Activated CD4-positive, alpha-beta memory T cell treated with anti-CD3 and anti-CD28 coated beads, Interleukin-2, amount 10 ng/mL, durations not matched to agents 7 days and 5 days (primary cell): ENCODE measurements at regions not wholly inside any gene's neighbourhood (a gene's known extent, or its start where the extent isn't known, plus 50 kb on each side); places are given as distances from the start of the nearest gene placed in this dataset.

ENCODE experiments used
- CTCF ChIA-PET: fragments of 350-600 bp; sonication (Branson Sonifier 250); formaldehyde crosslinking; loops from one replicate; lab custom pipeline; 2021; ENCODE audit warnings: antibody characterized with exemption, inconsistent platforms; lab: Charles Lee
- POLR2A ChIA-PET: fragments of 350-600 bp; sonication (Branson Sonifier 250); formaldehyde crosslinking; loops from one replicate; lab custom pipeline; 2021; ENCODE audit warnings: antibody characterized with exemption; lab: Charles Lee
- DNase-seq: peaks from one replicate; pipeline ENCODE4 v3.0.0-alpha.2; 2020
- H3K27ac Mint-ChIP-seq: one replicate; pipeline ENCODE4 v1.8.0; 2021; ENCODE audit warnings: mild to moderate bottlenecking, mixed read lengths
- H3K27me3 Mint-ChIP-seq: one replicate; pipeline ENCODE4 v1.8.0; 2021; ENCODE audit warnings: mixed read lengths
- H3K36me3 Mint-ChIP-seq: one replicate; pipeline ENCODE4 v1.8.0; 2021; ENCODE audit warnings: low read depth, mixed read lengths
- H3K4me1 Mint-ChIP-seq: one replicate; pipeline ENCODE4 v1.8.0; 2021; ENCODE audit warnings: mixed read lengths
- H3K4me3 Mint-ChIP-seq: one replicate; pipeline ENCODE4 v1.8.0; 2021; ENCODE audit warnings: mild to moderate bottlenecking, mixed read lengths
- H3K9me3 Mint-ChIP-seq: one replicate; pipeline ENCODE4 v1.8.0; 2021; ENCODE audit warnings: mixed read lengths

GRCh38 chr3:126275620-126275904, 81.6 kb downstream of the KLF15 start:
- POLR2A ChIA-PET, result no interaction called here
- CTCF ChIA-PET, result interaction anchor here (0.6 kb wide), 1 partner anchor 24 kb away, joined by 3 read pairs; no protein-coding TSS in a partner anchor
- H3K27ac Mint-ChIP-seq, result no peak overlapping the region
- H3K27me3 Mint-ChIP-seq, result peaks cover 10% of the 10 kb centered on the region
- DNase-seq, result no peak
- H3K9me3 Mint-ChIP-seq, result no peaks in the 10 kb centered on the region
- H3K4me1 Mint-ChIP-seq, result no peaks in the 10 kb centered on the region
- no peaks in the 10 kb centered on the region for H3K36me3 Mint-ChIP-seq
- no peak overlapping the region for H3K4me3 Mint-ChIP-seq

GRCh38 chr3:126274735-126275619, 82.2 kb downstream of the KLF15 start:
- no peaks in the 10 kb centered on the region for H3K4me1 Mint-ChIP-seq
- CTCF ChIA-PET, result interaction anchor here (0.6 kb wide), 1 partner anchor 24 kb away, joined by 3 read pairs; no protein-coding TSS in a partner anchor

GRCh38 chr3:126270145-126270811, 86.9 kb downstream of the KLF15 start:
- Mint-ChIP-seq H3K27me3 (peaks cover 21% of the 10 kb centered on the region), H3K27ac (no peak overlapping the region), H3K4me1 (no peaks in the 10 kb centered on the region), H3K9me3 (no peaks in the 10 kb centered on the region), H3K4me3 (no peak overlapping the region), H3K36me3 (no peaks in the 10 kb centered on the region)
- CTCF ChIA-PET, result interaction anchor here (0.6 kb wide), 1 partner anchor 1704 kb away, joined by 3 read pairs; no protein-coding TSS in a partner anchor
- DNase-seq, result no peak
- POLR2A ChIA-PET, result no interaction called here

More at GRCh38 chr3:126274735-126275619, 82.2 kb downstream of the KLF15 start:
- no peak for DNase-seq
- Mint-ChIP-seq H3K27me3 (peaks cover 10% of the 10 kb centered on the region), H3K4me3 (no peak overlapping the region), H3K9me3 (no peaks in the 10 kb centered on the region), H3K36me3 (no peaks in the 10 kb centered on the region), H3K27ac (no peak overlapping the region)
- POLR2A ChIA-PET, result no interaction called here

- H3K36me3 Mint-ChIP-seq, result no peaks in the 10 kb centered on the region
- H3K9me3 Mint-ChIP-seq, result no peaks in the 10 kb centered on the region
- no peak overlapping the region for H3K27ac Mint-ChIP-seq
- H3K27me3 Mint-ChIP-seq, result peaks cover 24% of the 10 kb centered on the region
- no peak for DNase-seq
- H3K4me3 Mint-ChIP-seq, result no peak overlapping the region
- no peaks in the 10 kb centered on the region for H3K4me1 Mint-ChIP-seq
- CTCF ChIA-PET, result no interaction called here
- POLR2A ChIA-PET, result no interaction called here
These were observed 87.9 kb downstream of the KLF15 start for GRCh38 chr3:126269354-126269753.

GRCh38 chr3:126268866-126269265, 88.3 kb downstream of the KLF15 start:
- Mint-ChIP-seq H3K9me3 (no peaks in the 10 kb centered on the region), H3K4me3 (no peak overlapping the region), H3K36me3 (no peaks in the 10 kb centered on the region), H3K4me1 (no peaks in the 10 kb centered on the region), H3K27me3 (peaks cover 21% of the 10 kb centered on the region), H3K27ac (no peak overlapping the region)
- CTCF ChIA-PET, result no interaction called here
- DNase-seq, result no peak
- POLR2A ChIA-PET, result no interaction called here

- H3K36me3 Mint-ChIP-seq, result no peaks in the 10 kb centered on the region
These were observed 87.7 kb upstream of the ALDH1L1 start for GRCh38 chr3:126267976-126268615.

GRCh38 chr3:126267169-126267975, 87.0 kb upstream of the ALDH1L1 start:
- Mint-ChIP-seq H3K36me3 (no peaks in the 10 kb centered on the region), H3K27ac (no peak overlapping the region), H3K9me3 (no peaks in the 10 kb centered on the region), H3K4me3 (no peak overlapping the region), H3K4me1 (no peaks in the 10 kb centered on the region), H3K27me3 (peaks cover 21% of the 10 kb centered on the region)
- ChIA-PET POLR2A (no interaction called here), CTCF (no interaction called here)
- DNase-seq, result no peak

More at GRCh38 chr3:126267976-126268615, 87.7 kb upstream of the ALDH1L1 start:
- DNase-seq, result no peak
- Mint-ChIP-seq H3K4me3 (no peak overlapping the region), H3K27me3 (peaks cover 21% of the 10 kb centered on the region), H3K27ac (no peak overlapping the region), H3K9me3 (no peaks in the 10 kb centered on the region), H3K4me1 (no peaks in the 10 kb centered on the region)
- POLR2A ChIA-PET, result no interaction called here
- CTCF ChIA-PET, result no interaction called here

- POLR2A ChIA-PET, result no interaction called here
- CTCF ChIA-PET, result no interaction called here
- H3K4me1 Mint-ChIP-seq, result no peaks in the 10 kb centered on the region
- no peak overlapping the region for H3K27ac Mint-ChIP-seq
- no peak for DNase-seq
- no peaks in the 10 kb centered on the region for H3K9me3 Mint-ChIP-seq
- peaks cover 21% of the 10 kb centered on the region for H3K27me3 Mint-ChIP-seq
- no peak overlapping the region for H3K4me3 Mint-ChIP-seq
- no peaks in the 10 kb centered on the region for H3K36me3 Mint-ChIP-seq
These were observed 86.4 kb upstream of the ALDH1L1 start for GRCh38 chr3:126266850-126267168.

- no peaks in the 10 kb centered on the region for H3K9me3 Mint-ChIP-seq
- ChIA-PET CTCF (no interaction called here), POLR2A (no interaction called here)
- no peak overlapping the region for H3K4me3 Mint-ChIP-seq
- no peak overlapping the region for H3K27ac Mint-ChIP-seq
- no peaks in the 10 kb centered on the region for H3K36me3 Mint-ChIP-seq
- H3K27me3 Mint-ChIP-seq, result peaks cover 20% of the 10 kb centered on the region
- no peaks in the 10 kb centered on the region for H3K4me1 Mint-ChIP-seq
- no peak for DNase-seq
These were observed 86.0 kb upstream of the ALDH1L1 start for GRCh38 chr3:126266291-126266840.

- Mint-ChIP-seq H3K4me3 (no peak overlapping the region), H3K9me3 (no peaks in the 10 kb centered on the region), H3K27ac (no peak overlapping the region), H3K36me3 (no peaks in the 10 kb centered on the region), H3K27me3 (peaks cover 18% of the 10 kb centered on the region), H3K4me1 (no peaks in the 10 kb centered on the region)
- POLR2A ChIA-PET, result no interaction called here
- no peak for DNase-seq
- CTCF ChIA-PET, result no interaction called here
These were observed 84.6 kb upstream of the ALDH1L1 start for GRCh38 chr3:126264952-126265351.

- Mint-ChIP-seq H3K27ac (no peak overlapping the region), H3K36me3 (no peaks in the 10 kb centered on the region), H3K9me3 (no peaks in the 10 kb centered on the region), H3K27me3 (peaks cover 17% of the 10 kb centered on the region), H3K4me3 (no peak overlapping the region), H3K4me1 (no peaks in the 10 kb centered on the region)
- ChIA-PET CTCF (no interaction called here), POLR2A (no interaction called here)
- DNase-seq, result no peak
These were observed 84.0 kb upstream of the ALDH1L1 start for GRCh38 chr3:126264381-126264780.

- no peaks in the 10 kb centered on the region for H3K36me3 Mint-ChIP-seq
These were observed 83.6 kb upstream of the ALDH1L1 start for GRCh38 chr3:126263971-126264370.

More at GRCh38 chr3:126263971-126264370, 83.6 kb upstream of the ALDH1L1 start:
- ChIA-PET POLR2A (no interaction called here), CTCF (no interaction called here)
- H3K27me3 Mint-ChIP-seq, result peaks cover 15% of the 10 kb centered on the region
- no peak overlapping the region for H3K27ac Mint-ChIP-seq
- DNase-seq, result no peak
- H3K4me1 Mint-ChIP-seq, result no peaks in the 10 kb centered on the region
- no peak overlapping the region for H3K4me3 Mint-ChIP-seq
- no peaks in the 10 kb centered on the region for H3K9me3 Mint-ChIP-seq
